ENCODE measurements at regions not wholly inside any gene's neighbourhood (a gene's known extent, or its start where the extent isn't known, plus 50 kb on each side); places are given as distances from the start of the nearest gene placed in this dataset.

DNA sequence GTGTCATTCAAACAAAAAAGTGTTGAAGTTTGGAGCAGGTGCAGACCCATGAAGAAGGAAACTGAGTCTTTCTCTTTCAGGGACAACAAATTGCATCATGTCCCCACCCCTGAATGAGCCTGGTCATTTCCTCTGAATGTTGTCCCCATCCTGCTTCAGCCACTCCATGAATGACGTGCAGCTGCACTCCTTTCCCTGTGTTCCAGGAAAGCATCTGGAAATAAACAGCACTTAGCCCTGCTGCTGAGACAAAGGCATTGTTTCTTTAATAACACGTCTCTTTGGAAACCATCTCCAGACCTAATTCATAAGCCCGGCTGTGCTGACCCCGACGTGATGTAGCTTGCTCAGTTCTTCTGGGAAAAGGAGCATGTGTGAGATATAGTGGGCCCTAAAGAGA lies 682.3 kb downstream of the BRINP1 start:
- no peak overlapping the region for H3K4me3 Mint-ChIP-seq
- Histone ChIP-seq H3K27me3 (ENCODE audit: control insufficient read depth, insufficient read depth, low read length, poor library complexity, severe bottlenecking) (no peaks in the 10 kb centered on the region), H3K9ac (ENCODE audit: extremely low read depth, low read length, poor library complexity, severe bottlenecking) (no peak overlapping the region), H3K4me1 (ENCODE audit: control insufficient read depth, insufficient read depth, low read length) (peaks cover 6% of the 10 kb centered on the region), H3K9me3 (ENCODE audit: control insufficient read depth, low read length) (no peaks in the 10 kb centered on the region), H3K4me3 (ENCODE audit: low read length) (no peak overlapping the region), H3K36me3 (ENCODE audit: control insufficient read depth, insufficient read depth, low read length) (no peaks in the 10 kb centered on the region), H3K27ac (ENCODE audit: low read depth, low read length) (no peak overlapping the region)
- H3K4me1 Mint-ChIP-seq = no peaks in the 10 kb centered on the region
- no peaks in the 10 kb centered on the region for H3K36me3 Mint-ChIP-seq (ENCODE audit: low read depth)
- no peak for DNase-seq
- H3K27ac Mint-ChIP-seq = no peak overlapping the region
- no peaks in the 10 kb centered on the region for H3K27me3 Mint-ChIP-seq (ENCODE audit: insufficient read depth)
- TF ChIP-seq, protein P1, sequence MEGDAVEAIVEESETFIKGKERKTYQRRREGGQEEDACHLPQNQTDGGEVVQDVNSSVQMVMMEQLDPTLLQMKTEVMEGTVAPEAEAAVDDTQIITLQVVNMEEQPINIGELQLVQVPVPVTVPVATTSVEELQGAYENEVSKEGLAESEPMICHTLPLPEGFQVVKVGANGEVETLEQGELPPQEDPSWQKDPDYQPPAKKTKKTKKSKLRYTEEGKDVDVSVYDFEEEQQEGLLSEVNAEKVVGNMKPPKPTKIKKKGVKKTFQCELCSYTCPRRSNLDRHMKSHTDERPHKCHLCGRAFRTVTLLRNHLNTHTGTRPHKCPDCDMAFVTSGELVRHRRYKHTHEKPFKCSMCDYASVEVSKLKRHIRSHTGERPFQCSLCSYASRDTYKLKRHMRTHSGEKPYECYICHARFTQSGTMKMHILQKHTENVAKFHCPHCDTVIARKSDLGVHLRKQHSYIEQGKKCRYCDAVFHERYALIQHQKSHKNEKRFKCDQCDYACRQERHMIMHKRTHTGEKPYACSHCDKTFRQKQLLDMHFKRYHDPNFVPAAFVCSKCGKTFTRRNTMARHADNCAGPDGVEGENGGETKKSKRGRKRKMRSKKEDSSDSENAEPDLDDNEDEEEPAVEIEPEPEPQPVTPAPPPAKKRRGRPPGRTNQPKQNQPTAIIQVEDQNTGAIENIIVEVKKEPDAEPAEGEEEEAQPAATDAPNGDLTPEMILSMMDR (conservative IDR thresholded peaks at IDR 0.05) = no peak
- WGBS, 2 experiments (ENCODE audit: insufficient coverage in 1 of 2, insufficient read length in 1 of 2) = 91 to 92% methylated on average over 2 to 5 of the region's 5 CpGs
- H3K9me3 Mint-ChIP-seq = no peaks in the 10 kb centered on the region

DNA sequence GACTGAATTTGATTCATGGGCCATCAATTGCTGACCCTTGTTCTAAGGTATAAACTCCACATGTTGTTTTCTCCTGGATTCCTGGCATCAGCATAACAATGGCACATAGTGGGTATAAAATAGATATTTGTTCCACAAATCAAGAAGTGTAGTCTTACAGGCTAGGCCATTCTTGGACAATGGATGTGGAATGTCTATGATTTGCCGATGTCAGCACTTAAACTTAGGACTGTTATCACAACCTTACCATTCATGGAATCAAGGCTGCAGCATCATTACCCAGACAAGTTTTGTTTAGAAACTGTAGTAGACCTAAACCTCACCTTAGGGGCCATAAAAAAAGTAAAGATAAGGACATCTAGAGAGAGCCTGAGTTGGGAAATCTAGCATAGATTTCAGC lies 680.0 kb downstream of the BRINP1 start:
- Histone ChIP-seq H3K9me3 (ENCODE audit: control insufficient read depth, low read length) (no peaks in the 10 kb centered on the region), H3K4me1 (ENCODE audit: control insufficient read depth, insufficient read depth, low read length) (peaks cover 6% of the 10 kb centered on the region), H3K27me3 (ENCODE audit: control insufficient read depth, insufficient read depth, low read length, poor library complexity, severe bottlenecking) (no peaks in the 10 kb centered on the region), H3K27ac (ENCODE audit: low read depth, low read length) (no peak overlapping the region), H3K9ac (ENCODE audit: extremely low read depth, low read length, poor library complexity, severe bottlenecking) (no peak overlapping the region), H3K4me3 (ENCODE audit: low read length) (no peak overlapping the region), H3K36me3 (ENCODE audit: control insufficient read depth, insufficient read depth, low read length) (no peaks in the 10 kb centered on the region)
- WGBS, 2 experiments (ENCODE audit: insufficient coverage in 1 of 2, insufficient read length in 1 of 2) = 95% methylated on average over 1 of the region's 1 CpG; no CpG with 5 or more reads in 1 of the 2 experiments
- Mint-ChIP-seq H3K4me3 (no peak overlapping the region), H3K4me1 (peaks cover 5% of the 10 kb centered on the region), H3K27ac (no peak overlapping the region), H3K36me3 (ENCODE audit: low read depth) (no peaks in the 10 kb centered on the region), H3K9me3 (no peaks in the 10 kb centered on the region), H3K27me3 (ENCODE audit: insufficient read depth) (no peaks in the 10 kb centered on the region)
- no peak for DNase-seq
- TF ChIP-seq, protein P1 (conservative IDR thresholded peaks at IDR 0.05) = no peak

DNA sequence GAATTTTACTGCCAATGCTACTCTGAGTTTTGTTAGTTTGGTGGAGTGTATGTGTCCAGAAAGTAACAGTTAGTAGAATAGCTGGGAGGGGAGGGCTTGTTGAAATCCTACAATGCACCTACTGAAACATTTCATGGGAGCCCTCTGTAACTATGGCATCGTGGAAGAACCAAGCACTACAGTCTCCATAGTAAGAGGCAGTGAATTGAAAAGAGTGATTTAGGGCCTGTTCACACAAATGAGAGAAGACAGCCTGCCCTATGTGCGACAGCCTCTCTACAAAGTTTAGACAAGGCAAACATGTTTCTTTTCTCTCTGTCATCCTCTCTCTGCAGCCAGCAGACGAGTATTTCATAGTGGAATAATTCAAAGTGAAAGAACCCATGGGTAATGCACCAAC lies 676.6 kb downstream of the BRINP1 start:
- no peak overlapping the region for H3K4me3 ChIP-seq (ENCODE audit: low read length)
- Mint-ChIP-seq H3K4me1 (peaks cover 5% of the 10 kb centered on the region), H3K36me3 (ENCODE audit: low read depth) (no peaks in the 10 kb centered on the region), H3K4me3 (no peak overlapping the region), H3K9me3 (no peaks in the 10 kb centered on the region), H3K27me3 (ENCODE audit: insufficient read depth) (no peaks in the 10 kb centered on the region), H3K27ac (no peak overlapping the region)
- H3K4me1 ChIP-seq (ENCODE audit: control insufficient read depth, insufficient read depth, low read length) = peaks cover 6% of the 10 kb centered on the region
- no peak overlapping the region for H3K9ac ChIP-seq (ENCODE audit: extremely low read depth, low read length, poor library complexity, severe bottlenecking)
- TF ChIP-seq, protein P1 (conservative IDR thresholded peaks at IDR 0.05) = no peak
- no peak for DNase-seq
- H3K27me3 ChIP-seq (ENCODE audit: control insufficient read depth, insufficient read depth, low read length, poor library complexity, severe bottlenecking) = no peaks in the 10 kb centered on the region
- no peaks in the 10 kb centered on the region for H3K36me3 ChIP-seq (ENCODE audit: control insufficient read depth, insufficient read depth, low read length)
- H3K9me3 ChIP-seq (ENCODE audit: control insufficient read depth, low read length) = no peaks in the 10 kb centered on the region
- WGBS, 2 experiments (ENCODE audit: insufficient coverage in 1 of 2, insufficient read length in 1 of 2) = 85 to 100% methylated on average over 2 to 3 of the region's 3 CpGs
- H3K27ac ChIP-seq (ENCODE audit: low read depth, low read length) = no peak overlapping the region

Measured in endodermal cell (in vitro differentiated cells).